Activated CD4-positive, alpha-beta T cell treated with anti-CD3 and anti-CD28 coated beads, Interleukin-2, amount 10 ng/mL, durations not matched to agents 24 days and 14 days (primary cell): ENCODE measurements at regions not wholly inside any gene's neighbourhood (a gene's known extent, or its start where the extent isn't known, plus 50 kb on each side); places are given as distances from the start of the nearest gene placed in this dataset.
"Not testable (repeated sequence)": the region's sequence is repeated elsewhere in the genome, so short reads cannot be mapped to it uniquely, and the experiment has no call there.

Experiments used
- DNase-seq: peaks from one replicate; pipeline ENCODE4 v3.0.0; 2022
- H3K27ac Mint-ChIP-seq: one replicate; pipeline ENCODE4 v1.8.0; 2022; ENCODE audit warnings: mild to moderate bottlenecking, mixed read lengths
- H3K27me3 Mint-ChIP-seq: one replicate; pipeline ENCODE4 v1.8.0; 2022; ENCODE audit warnings: mixed read lengths
- H3K36me3 Mint-ChIP-seq: one replicate; pipeline ENCODE4 v1.8.0; 2022; ENCODE audit warnings: low read depth, mild to moderate bottlenecking, mixed read lengths
- H3K4me1 Mint-ChIP-seq: one replicate; pipeline ENCODE4 v1.8.0; 2021; ENCODE audit warnings: mixed read lengths
- H3K4me3 Mint-ChIP-seq: one replicate; pipeline ENCODE4 v1.8.0; 2022; ENCODE audit warnings: mild to moderate bottlenecking, moderate library complexity, mixed read lengths
- H3K9me3 Mint-ChIP-seq: one replicate; pipeline ENCODE4 v1.8.0; 2021; ENCODE audit warnings: mixed read lengths
- intact Hi-C: fragments of 100-400 bp; cut with micrococcal nuclease; formaldehyde crosslinking; loops from one replicate; pipeline ENCODE4 v1.15.1; 2023

GRCh38 chr5:34096033-34096432, 53.0 kb upstream of the C1QTNF3 start:
- H3K27ac Mint-ChIP-seq, H3K9me3 Mint-ChIP-seq, H3K4me3 Mint-ChIP-seq, H3K27me3 Mint-ChIP-seq, H3K36me3 Mint-ChIP-seq, H3K4me1 Mint-ChIP-seq, DNase-seq, intact Hi-C loops: not testable (repeated sequence)

- H3K9me3 Mint-ChIP-seq, H3K36me3 Mint-ChIP-seq, H3K27ac Mint-ChIP-seq, H3K4me3 Mint-ChIP-seq, H3K27me3 Mint-ChIP-seq, H3K4me1 Mint-ChIP-seq, DNase-seq, intact Hi-C loops: not testable (repeated sequence)
These were observed 56.9 kb upstream of the C1QTNF3 start for GRCh38 chr5:34099891-34100290.

- H3K4me3 Mint-ChIP-seq, DNase-seq, H3K36me3 Mint-ChIP-seq, H3K9me3 Mint-ChIP-seq, H3K27ac Mint-ChIP-seq, H3K4me1 Mint-ChIP-seq, H3K27me3 Mint-ChIP-seq, intact Hi-C loops: not testable (repeated sequence)
These were observed 58.6 kb upstream of the C1QTNF3 start for GRCh38 chr5:34101567-34101966.

GRCh38 chr5:34108897-34109296, 65.9 kb upstream of the C1QTNF3 start:
- H3K4me1 Mint-ChIP-seq, H3K27me3 Mint-ChIP-seq, intact Hi-C loops, H3K9me3 Mint-ChIP-seq, H3K4me3 Mint-ChIP-seq, H3K27ac Mint-ChIP-seq, H3K36me3 Mint-ChIP-seq, DNase-seq: not testable (repeated sequence)

- H3K27me3 Mint-ChIP-seq, H3K4me1 Mint-ChIP-seq, intact Hi-C loops, H3K9me3 Mint-ChIP-seq, H3K36me3 Mint-ChIP-seq, H3K4me3 Mint-ChIP-seq, H3K27ac Mint-ChIP-seq, DNase-seq: not testable (repeated sequence)
These were observed 81.3 kb upstream of the C1QTNF3 start for GRCh38 chr5:34124280-34124679.

- H3K4me3 Mint-ChIP-seq, H3K36me3 Mint-ChIP-seq, H3K4me1 Mint-ChIP-seq, H3K27ac Mint-ChIP-seq, intact Hi-C loops, DNase-seq, H3K27me3 Mint-ChIP-seq, H3K9me3 Mint-ChIP-seq: not testable (repeated sequence)
These were observed 82.3 kb upstream of the C1QTNF3 start for GRCh38 chr5:34125354-34125753.

- DNase-seq, H3K36me3 Mint-ChIP-seq, H3K4me1 Mint-ChIP-seq, H3K4me3 Mint-ChIP-seq, H3K27ac Mint-ChIP-seq, H3K9me3 Mint-ChIP-seq, intact Hi-C loops, H3K27me3 Mint-ChIP-seq: not testable (repeated sequence)
These were observed 83.7 kb upstream of the C1QTNF3 start for GRCh38 chr5:34126741-34127140.

GRCh38 chr5:34127818-34128217, 84.8 kb upstream of the C1QTNF3 start:
- H3K9me3 Mint-ChIP-seq, H3K4me3 Mint-ChIP-seq, H3K4me1 Mint-ChIP-seq, intact Hi-C loops, H3K27me3 Mint-ChIP-seq, H3K27ac Mint-ChIP-seq, H3K36me3 Mint-ChIP-seq, DNase-seq: not testable (repeated sequence)

GRCh38 chr5:34128890-34129289, 85.9 kb upstream of the C1QTNF3 start:
- intact Hi-C loops, H3K27me3 Mint-ChIP-seq, H3K36me3 Mint-ChIP-seq, DNase-seq, H3K9me3 Mint-ChIP-seq, H3K27ac Mint-ChIP-seq, H3K4me1 Mint-ChIP-seq, H3K4me3 Mint-ChIP-seq: not testable (repeated sequence)

- H3K4me3 Mint-ChIP-seq, H3K27ac Mint-ChIP-seq, DNase-seq, intact Hi-C loops, H3K27me3 Mint-ChIP-seq, H3K9me3 Mint-ChIP-seq, H3K36me3 Mint-ChIP-seq, H3K4me1 Mint-ChIP-seq: not testable (repeated sequence)
These were observed 112.0 kb upstream of the C1QTNF3 start for GRCh38 chr5:34154988-34155387.

- not testable (repeated sequence) for H3K4me3 Mint-ChIP-seq
These were observed 113.8 kb upstream of the C1QTNF3 start for GRCh38 chr5:34156703-34157414.

GRCh38 chr5:34160904-34161303, 117.9 kb upstream of the C1QTNF3 start:
- H3K27me3 Mint-ChIP-seq, H3K27ac Mint-ChIP-seq, DNase-seq, H3K9me3 Mint-ChIP-seq, intact Hi-C loops, H3K36me3 Mint-ChIP-seq, H3K4me1 Mint-ChIP-seq, H3K4me3 Mint-ChIP-seq: not testable (repeated sequence)

More at GRCh38 chr5:34156703-34157414, 113.8 kb upstream of the C1QTNF3 start:
- DNase-seq, H3K4me1 Mint-ChIP-seq, H3K27me3 Mint-ChIP-seq, intact Hi-C loops, H3K9me3 Mint-ChIP-seq, H3K27ac Mint-ChIP-seq, H3K36me3 Mint-ChIP-seq: not testable (repeated sequence)

GRCh38 chr5:34171398-34171797, 128.4 kb upstream of the C1QTNF3 start:
- DNase-seq, H3K27ac Mint-ChIP-seq, intact Hi-C loops, H3K27me3 Mint-ChIP-seq, H3K4me3 Mint-ChIP-seq, H3K4me1 Mint-ChIP-seq, H3K9me3 Mint-ChIP-seq: not testable (repeated sequence)
- peaks cover 18% of the 10 kb centered on the region for H3K36me3 Mint-ChIP-seq

- H3K4me1 Mint-ChIP-seq, H3K27me3 Mint-ChIP-seq, H3K9me3 Mint-ChIP-seq, intact Hi-C loops, H3K4me3 Mint-ChIP-seq: not testable (repeated sequence)
- Mint-ChIP-seq H3K27ac (peak overlapping the region; percentile 7), H3K36me3 (peaks cover 15% of the 10 kb centered on the region)
- DNase-seq, result peak; percentile 75
These were observed 136.6 kb upstream of the C1QTNF3 start for GRCh38 chr5:34179453-34180190.

- H3K4me1 Mint-ChIP-seq, H3K27ac Mint-ChIP-seq, H3K4me3 Mint-ChIP-seq, H3K9me3 Mint-ChIP-seq, H3K27me3 Mint-ChIP-seq, intact Hi-C loops: not testable (repeated sequence)
- peak; percentile 61 for DNase-seq
- H3K36me3 Mint-ChIP-seq, result peaks cover 15% of the 10 kb centered on the region
These were observed 137.2 kb upstream of the C1QTNF3 start for GRCh38 chr5:34180225-34180624.
